Endothelial cell (in vitro differentiated cells): ENCODE measurements at regions not wholly inside any gene's neighbourhood (a gene's known extent, or its start where the extent isn't known, plus 50 kb on each side); places are given as distances from the start of the nearest gene placed in this dataset.

Experiments used
- DNase-seq: peaks from one replicate; pipeline ENCODE4 v3.0.0; 2021; ENCODE audit warnings: low spot score
- H3K27ac Mint-ChIP-seq: one replicate; pipeline ENCODE4 v1.8.0; 2021; ENCODE audit warnings: mixed read lengths, inconsistent platforms; ENCODE audit not compliant: unreplicated experiment
- H3K27me3 Mint-ChIP-seq: one replicate; pipeline ENCODE4 v1.8.0; 2021; ENCODE audit warnings: mild to moderate bottlenecking, moderate library complexity, mixed read lengths, inconsistent platforms; ENCODE audit not compliant: unreplicated experiment
- H3K36me3 Mint-ChIP-seq: one replicate; pipeline ENCODE4 v1.8.0; 2021; ENCODE audit warnings: mild to moderate bottlenecking, low read depth, mixed read lengths, inconsistent platforms; ENCODE audit not compliant: unreplicated experiment
- H3K4me1 Mint-ChIP-seq: one replicate; pipeline ENCODE4 v1.8.0; 2021; ENCODE audit warnings: mild to moderate bottlenecking, mixed read lengths, inconsistent platforms; ENCODE audit not compliant: unreplicated experiment
- H3K4me3 Mint-ChIP-seq: one replicate; pipeline ENCODE4 v1.8.0; 2021; ENCODE audit warnings: mild to moderate bottlenecking, mixed read lengths, inconsistent platforms; ENCODE audit not compliant: unreplicated experiment
- H3K9me3 Mint-ChIP-seq: one replicate; pipeline ENCODE4 v1.8.0; 2021; ENCODE audit warnings: mixed read lengths, inconsistent platforms; ENCODE audit not compliant: unreplicated experiment
- TF ChIP-seq, protein P1 (sequence below): fragments of 200-600 bp; sonication (generic); IDR thresholded peaks from one replicate; pipeline ENCODE4 v1.5.0; 2021; ENCODE audit warnings: antibody characterized with exemption; ENCODE audit not compliant: unreplicated experiment

DNA sequence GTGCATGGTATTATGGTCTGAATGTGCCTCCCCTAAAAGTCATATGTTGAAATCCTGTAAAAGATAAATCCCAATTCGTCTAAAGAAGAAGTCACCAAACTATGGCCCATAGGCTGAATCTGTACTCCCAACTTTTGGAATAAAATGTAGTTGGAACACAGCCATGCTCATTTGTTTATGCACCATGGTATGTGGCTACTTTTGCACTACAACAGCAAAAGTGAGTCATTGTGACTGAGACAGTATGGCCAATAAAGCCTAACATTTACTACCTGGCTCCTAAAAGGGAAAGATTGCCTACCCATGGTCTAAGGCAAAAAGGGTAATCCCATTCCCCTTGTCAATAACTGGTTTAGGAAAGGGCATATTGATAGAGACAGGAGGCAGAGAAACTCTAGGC is 101.8 kb downstream of the LRIG3 start:
- H3K9me3 Mint-ChIP-seq = no peaks in the 10 kb centered on the region
- DNase-seq = no peak
- no peaks in the 10 kb centered on the region for H3K27me3 Mint-ChIP-seq
- H3K27ac Mint-ChIP-seq = no peak overlapping the region
- H3K4me3 Mint-ChIP-seq = no peak overlapping the region
- TF ChIP-seq, protein P1, sequence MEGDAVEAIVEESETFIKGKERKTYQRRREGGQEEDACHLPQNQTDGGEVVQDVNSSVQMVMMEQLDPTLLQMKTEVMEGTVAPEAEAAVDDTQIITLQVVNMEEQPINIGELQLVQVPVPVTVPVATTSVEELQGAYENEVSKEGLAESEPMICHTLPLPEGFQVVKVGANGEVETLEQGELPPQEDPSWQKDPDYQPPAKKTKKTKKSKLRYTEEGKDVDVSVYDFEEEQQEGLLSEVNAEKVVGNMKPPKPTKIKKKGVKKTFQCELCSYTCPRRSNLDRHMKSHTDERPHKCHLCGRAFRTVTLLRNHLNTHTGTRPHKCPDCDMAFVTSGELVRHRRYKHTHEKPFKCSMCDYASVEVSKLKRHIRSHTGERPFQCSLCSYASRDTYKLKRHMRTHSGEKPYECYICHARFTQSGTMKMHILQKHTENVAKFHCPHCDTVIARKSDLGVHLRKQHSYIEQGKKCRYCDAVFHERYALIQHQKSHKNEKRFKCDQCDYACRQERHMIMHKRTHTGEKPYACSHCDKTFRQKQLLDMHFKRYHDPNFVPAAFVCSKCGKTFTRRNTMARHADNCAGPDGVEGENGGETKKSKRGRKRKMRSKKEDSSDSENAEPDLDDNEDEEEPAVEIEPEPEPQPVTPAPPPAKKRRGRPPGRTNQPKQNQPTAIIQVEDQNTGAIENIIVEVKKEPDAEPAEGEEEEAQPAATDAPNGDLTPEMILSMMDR = no peak
- no peaks in the 10 kb centered on the region for H3K36me3 Mint-ChIP-seq
- no peaks in the 10 kb centered on the region for H3K4me1 Mint-ChIP-seq

- no peaks in the 10 kb centered on the region for H3K27me3 Mint-ChIP-seq
- DNase-seq = no peak
- no peaks in the 10 kb centered on the region for H3K4me1 Mint-ChIP-seq
These were observed 101.0 kb downstream of the LRIG3 start for GRCh38 chr12:58819345-58819744.

DNA sequence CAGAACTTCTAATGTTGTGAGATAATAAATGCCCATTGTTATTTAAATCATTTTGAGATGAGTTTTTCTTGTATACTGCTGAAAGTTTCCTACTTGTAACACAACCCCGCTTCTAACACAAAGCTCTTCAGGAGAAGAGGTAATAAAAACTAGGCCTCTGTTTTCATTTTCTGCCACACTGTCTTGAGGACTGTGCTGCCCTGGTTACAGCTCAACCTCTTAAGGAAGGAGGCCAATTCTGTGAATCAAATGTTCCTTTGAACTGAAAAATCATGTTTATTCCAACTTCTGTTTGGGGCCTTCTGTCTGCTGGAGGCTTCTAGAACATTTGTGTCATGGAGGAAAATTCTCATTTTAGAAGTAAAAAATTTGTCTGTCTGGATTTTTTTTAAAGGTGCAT is 100.3 kb downstream of the LRIG3 start:
- TF ChIP-seq, protein P1 = no peak
- no peak for DNase-seq
- Mint-ChIP-seq H3K9me3 (no peaks in the 10 kb centered on the region), H3K36me3 (no peaks in the 10 kb centered on the region), H3K4me1 (no peaks in the 10 kb centered on the region), H3K4me3 (no peak overlapping the region), H3K27ac (no peak overlapping the region), H3K27me3 (no peaks in the 10 kb centered on the region)

More at GRCh38 chr12:58819345-58819744, 101.0 kb downstream of the LRIG3 start:
- Mint-ChIP-seq H3K9me3 (no peaks in the 10 kb centered on the region), H3K4me3 (no peak overlapping the region), H3K36me3 (no peaks in the 10 kb centered on the region), H3K27ac (no peak overlapping the region)
- TF ChIP-seq, protein P1 = no peak
